ENCODE measurements at regions not wholly inside any gene's neighbourhood (a gene's known extent, or its start where the extent isn't known, plus 50 kb on each side); places are given as distances from the start of the nearest gene placed in this dataset.

DNA sequence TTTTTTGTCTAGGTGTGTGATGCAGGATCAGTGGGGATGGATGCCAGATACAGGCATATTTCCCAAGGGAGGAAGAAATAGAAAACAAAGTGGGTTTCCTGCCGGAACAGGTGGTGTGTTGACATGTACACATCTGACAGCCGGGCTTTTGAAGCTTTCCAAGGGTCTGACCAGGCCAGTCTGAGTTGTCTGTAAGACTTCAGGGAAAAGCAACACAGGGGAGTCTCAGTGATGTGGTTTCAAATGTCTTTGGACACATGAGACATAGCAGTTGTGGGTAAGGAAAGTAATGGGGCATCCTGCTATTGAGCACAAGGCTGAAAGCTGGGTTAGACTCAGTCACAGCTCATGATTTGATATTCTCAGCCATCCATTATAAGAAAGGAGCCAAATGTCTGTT is 274.9 kb downstream of the PIK3R1 start:
- H3K27ac ChIP-seq (ENCODE audit: low read depth, low read length): no peak overlapping the region
- 73 to 74% (median 74%) methylated on average over 2 of the region's 2 CpGs for WGBS, 3 donors

DNA sequence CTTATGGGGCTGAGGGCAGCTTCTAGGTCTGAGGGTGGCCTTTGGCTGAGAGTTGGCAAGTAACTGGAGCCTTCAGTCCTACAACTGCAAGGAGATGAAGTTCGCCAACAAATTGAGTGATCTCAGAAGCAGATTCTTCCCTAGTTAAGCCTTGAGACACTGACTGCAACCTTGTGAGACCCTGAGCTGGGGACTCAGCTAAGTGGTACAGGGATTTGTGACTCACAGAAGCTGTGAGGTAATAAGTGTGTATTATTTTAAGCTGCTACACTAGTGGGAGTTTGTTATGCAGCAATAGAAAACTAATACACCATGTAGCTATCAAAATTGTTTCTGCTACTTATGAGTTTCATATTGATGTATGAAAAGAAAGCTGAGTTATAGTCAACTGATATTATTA is 279.2 kb downstream of the PIK3R1 start:
- 88 to 90% (median 88%) methylated on average over 1 of the region's 1 CpG for WGBS, 3 donors
- no peak overlapping the region for H3K27ac ChIP-seq (ENCODE audit: low read depth, low read length)

DNA sequence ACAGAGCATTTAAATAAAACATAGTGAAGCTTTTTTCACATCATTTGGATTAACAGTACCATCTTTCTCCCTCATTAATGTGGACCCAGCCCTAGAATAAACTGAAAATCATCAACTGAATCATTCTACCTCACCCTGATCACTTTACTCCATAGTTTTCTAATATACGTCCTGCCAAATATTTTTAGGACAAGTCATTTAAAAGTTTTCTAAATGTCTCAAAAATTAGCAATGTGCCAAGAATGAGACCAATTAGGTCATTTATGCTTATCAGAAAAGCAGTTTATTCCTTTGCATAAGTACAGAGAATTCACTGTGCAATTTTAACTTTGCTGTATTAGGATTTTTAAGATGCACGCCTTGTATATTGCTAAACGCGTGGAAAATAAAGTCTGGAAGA is 284.4 kb downstream of the PIK3R1 start:
- 56 to 81% (median 62%) methylated on average over 4 of the region's 4 CpGs for WGBS, 3 donors
- H3K27ac ChIP-seq (ENCODE audit: low read depth, low read length): no peak overlapping the region

DNA sequence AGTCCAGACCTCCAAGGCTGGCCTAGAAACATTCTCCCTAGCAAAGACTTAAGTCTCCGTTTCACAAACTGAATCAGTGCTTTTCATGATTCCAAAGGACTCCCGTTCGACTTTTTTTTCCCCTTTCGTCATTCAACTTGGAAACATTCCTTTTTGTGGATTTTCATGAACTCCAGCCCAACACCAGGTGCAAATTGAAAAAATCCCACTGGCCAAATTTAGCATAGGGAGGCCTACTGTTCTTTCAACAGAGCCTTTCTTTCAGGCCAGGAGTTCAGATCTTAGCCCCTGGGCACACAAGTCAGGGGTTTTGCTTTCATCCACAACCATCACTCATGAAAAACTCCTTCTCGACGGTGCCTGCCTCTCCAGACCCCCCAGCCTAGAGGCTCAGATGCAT is 285.3 kb downstream of the PIK3R1 start:
- WGBS, 3 donors: 90 to 91% (median 90%) methylated on average over 6 of the region's 6 CpGs
- no peak overlapping the region for H3K27ac ChIP-seq (ENCODE audit: low read depth, low read length)

DNA sequence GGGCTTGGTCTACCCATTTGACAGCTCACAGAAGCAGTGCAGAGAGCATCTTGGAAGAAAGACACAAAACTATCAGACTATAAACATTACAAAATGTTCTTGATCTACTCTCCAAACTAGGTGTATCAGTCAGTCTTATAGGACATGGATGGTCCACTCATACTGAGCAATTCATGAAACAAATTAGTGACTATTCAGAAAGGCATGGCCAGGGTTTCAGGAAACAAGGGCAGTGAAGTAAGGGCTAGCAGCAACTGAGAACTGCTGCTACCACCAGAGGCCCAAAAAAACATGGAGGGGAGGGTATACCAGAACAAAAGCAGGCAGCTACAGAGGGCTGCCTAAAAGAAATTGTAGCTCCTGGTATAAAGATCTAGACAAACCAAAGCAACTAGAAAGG is 287.0 kb downstream of the PIK3R1 start:
- no peak overlapping the region for H3K27ac ChIP-seq (ENCODE audit: low read depth, low read length)

DNA sequence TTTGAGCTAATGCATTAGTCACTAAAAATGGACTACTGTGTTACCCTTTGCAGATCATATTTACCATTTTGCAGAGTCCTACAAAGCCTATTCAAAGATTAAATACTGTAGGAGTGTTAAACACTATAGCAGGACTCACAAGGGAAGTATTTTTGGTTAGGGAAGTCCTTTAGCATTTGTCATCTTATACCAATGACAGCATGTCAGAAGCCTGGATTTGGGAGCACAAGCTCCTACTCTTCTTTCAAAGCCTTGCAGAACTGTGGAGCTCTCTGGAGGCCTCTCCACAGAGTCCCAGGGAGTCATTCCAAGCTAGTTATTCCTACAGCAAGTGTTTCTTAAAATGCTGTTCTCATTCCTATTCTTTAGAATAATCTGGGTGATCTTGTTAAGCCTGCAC is 288.8 kb downstream of the PIK3R1 start:
- no peak overlapping the region for H3K27ac ChIP-seq (ENCODE audit: low read depth, low read length)

DNA sequence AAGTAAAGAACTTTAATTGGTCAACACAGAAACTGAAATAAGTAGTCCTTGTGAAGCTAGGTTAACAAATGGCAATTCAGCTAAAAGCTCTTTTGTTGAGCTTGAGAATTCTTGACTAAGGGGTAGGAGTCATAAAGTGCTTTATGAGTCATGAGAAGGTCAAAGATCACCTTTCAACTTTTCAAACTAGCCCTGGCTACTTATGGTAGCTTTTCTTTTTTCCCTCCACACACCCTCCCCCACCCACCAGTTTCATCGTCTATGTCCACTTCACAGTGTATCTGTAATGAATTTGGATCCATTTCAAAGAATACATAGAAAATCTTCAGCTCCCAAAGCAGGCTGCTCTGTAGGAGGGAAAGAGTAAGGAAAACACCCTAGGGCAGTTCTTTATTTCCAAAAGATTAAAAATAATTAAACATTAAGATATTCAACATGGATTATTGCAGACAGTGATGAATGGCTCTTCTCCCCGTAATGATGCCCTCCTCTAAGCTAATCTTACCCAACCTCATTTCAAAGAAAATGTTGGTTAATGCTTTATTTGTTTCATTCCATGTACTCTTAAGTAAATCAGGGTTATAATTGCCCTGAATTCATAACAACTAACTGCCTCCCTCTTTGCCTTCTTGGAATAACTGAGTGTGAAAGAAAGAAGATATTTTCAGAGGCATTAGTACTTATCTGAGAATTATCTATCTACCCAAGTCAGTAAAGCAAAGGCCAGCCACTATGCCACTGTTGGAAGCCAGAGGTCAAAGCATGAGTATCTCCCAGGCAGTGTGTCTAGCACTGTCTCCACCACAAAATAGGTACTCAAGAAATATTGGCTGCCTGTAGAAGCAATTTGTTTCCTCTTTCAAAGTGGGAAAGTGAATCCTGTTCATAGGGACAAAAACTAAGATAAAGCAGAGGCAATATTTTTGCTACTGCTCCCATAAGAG is 290.6 kb downstream of the PIK3R1 start:
- no peak overlapping the region for H3K27ac ChIP-seq (ENCODE audit: low read depth, low read length)
- 52 to 57% (median 54%) methylated on average over 2 of the region's 2 CpGs for WGBS, 3 donors

DNA sequence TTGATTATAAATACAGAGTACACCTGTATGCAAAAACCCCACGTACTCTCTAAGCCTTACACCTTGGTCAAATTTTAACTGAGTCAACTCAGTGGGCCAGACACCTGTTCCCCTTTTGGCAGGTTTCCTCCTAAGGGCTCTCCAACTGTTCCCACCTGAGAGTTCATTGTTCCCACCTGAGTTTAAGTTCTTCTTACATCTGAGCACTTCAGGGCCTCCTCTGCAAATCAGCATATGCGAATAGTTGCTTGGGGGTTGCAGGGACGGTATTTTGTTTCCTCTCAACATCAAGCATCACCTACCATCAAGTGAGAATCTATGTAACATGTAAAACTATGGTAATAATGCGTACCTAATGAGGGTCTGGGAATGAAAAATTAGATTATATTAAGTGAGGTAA is 300.0 kb downstream of the PIK3R1 start:
- WGBS, 3 donors: 83 to 95% (median 94%) methylated on average over 4 of the region's 4 CpGs
- H3K27ac ChIP-seq (ENCODE audit: low read depth, low read length): no peak overlapping the region

DNA sequence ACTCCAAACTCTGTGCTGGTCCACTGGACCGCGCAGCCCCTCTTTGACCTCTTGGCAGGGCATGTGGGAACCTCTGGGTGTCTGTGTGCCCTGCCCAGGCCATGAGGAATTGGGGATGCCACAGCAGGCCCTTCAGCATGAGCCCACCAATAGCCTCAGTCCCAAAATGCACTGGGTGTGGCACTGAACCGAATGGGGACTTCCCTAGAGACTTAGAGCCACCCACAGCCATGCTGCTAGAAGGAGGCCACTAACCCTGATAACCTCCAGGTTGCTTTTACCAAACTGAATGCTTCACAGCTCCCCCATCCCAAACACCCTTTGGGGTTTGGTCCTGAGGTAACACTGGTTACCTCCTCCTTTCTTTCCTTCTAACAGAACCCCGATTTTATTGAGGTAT is 302.7 kb downstream of the PIK3R1 start:
- 89 to 94% (median 90%) methylated on average over 4 of the region's 4 CpGs for WGBS, 3 donors
- H3K27ac ChIP-seq (ENCODE audit: low read depth, low read length): no peak overlapping the region

DNA sequence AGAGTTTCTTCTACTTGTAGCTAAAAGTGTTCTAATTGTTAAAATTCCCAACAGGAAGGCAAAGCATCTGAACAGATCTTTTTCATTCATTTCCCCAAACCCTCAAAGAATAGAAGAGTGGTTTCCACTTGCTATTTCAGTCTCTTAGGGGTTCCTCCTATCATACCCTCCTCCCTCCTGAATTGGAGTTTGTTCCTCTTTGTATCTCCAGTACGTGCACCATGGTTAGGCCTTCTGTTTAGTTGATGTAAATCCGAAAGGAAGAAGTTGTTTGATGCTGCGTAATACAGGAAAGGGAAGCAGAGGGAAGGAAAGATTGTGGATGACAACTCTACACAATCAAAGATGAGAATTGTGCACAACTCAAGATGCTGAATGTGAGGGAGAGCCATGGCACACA is 303.6 kb downstream of the PIK3R1 start:
- WGBS, 3 donors: 43 to 68% (median 58%) methylated on average over 3 of the region's 3 CpGs
- no peak overlapping the region for H3K27ac ChIP-seq (ENCODE audit: low read depth, low read length)

DNA sequence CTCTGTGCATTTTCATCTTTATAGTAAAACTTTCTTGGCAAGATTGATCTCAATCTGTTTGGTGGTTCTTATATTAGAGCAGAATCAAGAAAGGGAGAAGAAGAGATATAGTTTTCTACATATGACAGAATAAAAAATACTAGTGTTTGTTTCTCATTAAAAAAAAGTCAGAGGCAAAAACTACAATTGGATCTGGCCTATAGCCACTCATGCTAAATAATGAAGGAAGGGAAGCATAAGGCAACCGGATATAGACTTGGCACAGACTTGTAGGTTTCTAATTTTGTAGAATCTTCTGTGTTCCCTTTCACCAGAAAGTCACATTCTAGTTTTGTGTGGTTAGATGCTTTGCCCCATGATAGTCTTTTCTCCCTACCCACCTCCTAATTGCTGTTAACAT is 306.2 kb downstream of the PIK3R1 start:
- no peak overlapping the region for H3K27ac ChIP-seq (ENCODE audit: low read depth, low read length)
- 53 to 76% (median 62%) methylated on average over 1 of the region's 1 CpG for WGBS, 3 donors

DNA sequence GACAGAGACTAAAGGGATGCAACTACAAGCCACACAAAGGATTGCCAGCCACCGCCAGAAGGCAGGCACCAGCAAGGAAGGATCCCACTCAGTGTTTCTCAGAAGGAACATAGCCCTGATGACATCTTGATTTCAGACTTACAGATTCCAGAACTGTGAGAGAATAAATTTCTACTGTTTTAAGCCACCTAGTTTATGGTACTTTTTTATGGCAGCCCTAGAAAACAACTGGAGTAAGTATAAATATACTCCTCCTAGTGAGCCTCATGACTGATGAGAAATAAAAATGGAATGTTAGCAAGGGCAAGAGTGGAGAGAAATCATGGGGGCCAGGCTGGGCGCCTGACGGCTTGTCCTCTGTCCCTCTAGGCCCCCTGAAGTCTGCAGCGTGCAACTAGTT is 307.3 kb downstream of the PIK3R1 start:
- 88 to 97% (median 92%) methylated on average over 4 of the region's 4 CpGs for WGBS, 3 donors
- H3K27ac ChIP-seq (ENCODE audit: low read depth, low read length): no peak overlapping the region

DNA sequence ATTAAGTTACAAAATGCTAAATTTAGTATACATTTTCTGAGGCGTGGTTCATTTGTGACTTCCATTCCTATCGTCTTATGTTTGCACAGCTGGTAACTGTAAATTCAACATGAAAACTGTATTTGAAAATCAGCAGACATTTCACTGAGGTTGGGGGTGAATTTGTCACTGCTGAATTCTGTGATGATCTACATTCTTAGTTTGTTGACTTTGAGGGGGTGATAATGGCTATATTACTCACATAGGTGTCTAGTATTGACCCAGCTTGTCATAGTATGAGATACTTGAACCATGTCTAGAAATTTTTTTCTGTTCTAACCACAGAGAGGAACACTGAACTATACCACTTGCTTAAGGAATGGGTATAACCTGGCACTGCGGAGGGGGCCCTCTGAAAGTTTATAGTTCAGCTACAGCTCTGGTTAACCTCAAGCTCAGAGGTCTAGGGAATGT is 313.3 kb downstream of the PIK3R1 start:
- no peak overlapping the region for H3K27ac ChIP-seq (ENCODE audit: low read depth, low read length)
- WGBS, 3 donors: 59 to 93% (median 92%) methylated on average over 3 of the region's 3 CpGs

DNA sequence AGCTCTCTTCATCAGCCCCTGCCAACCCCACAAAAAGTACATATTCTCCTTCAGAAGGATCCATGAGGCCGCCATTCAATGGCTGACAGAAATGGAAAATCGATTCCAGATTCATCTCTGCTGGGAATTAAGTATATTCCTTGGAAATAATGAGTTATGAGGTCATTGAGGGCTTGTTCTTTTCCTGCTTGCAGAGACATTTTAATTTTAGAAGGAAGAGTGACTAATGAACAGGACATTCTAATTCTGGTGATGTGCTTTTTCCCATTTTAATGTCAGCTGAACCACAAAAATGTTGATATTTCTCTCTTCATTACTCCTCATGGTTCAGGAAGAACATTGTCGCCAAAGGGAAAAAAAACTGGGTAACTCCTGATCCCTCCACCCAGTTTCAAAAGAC is 314.0 kb downstream of the PIK3R1 start:
- WGBS, 3 donors: 64 to 84% (median 69%) methylated on average over 3 of the region's 3 CpGs
- no peak overlapping the region for H3K27ac ChIP-seq (ENCODE audit: low read depth, low read length)

DNA sequence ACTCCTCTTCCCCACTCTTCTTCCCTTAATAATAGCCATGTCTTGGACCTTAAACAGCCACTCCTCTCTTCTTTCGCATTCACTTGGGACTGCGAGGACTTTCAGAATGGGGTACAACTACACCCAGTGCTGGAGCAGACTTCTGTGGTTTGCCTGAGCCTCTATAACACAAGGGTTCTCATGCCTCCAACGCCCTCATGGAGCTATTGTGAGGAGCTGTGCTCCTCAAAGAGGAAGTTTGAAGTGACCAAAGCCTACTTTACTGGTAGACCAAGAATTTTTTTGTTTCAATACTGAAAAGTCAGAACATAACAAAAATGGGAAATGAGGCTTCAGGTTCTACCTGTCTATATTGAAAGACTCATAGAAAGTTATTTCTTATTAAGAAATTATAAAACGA is 316.4 kb downstream of the PIK3R1 start:
- 84 to 88% (median 85%) methylated on average over 4 of the region's 4 CpGs for WGBS, 3 donors
- no peak overlapping the region for H3K27ac ChIP-seq (ENCODE audit: low read depth, low read length)

DNA sequence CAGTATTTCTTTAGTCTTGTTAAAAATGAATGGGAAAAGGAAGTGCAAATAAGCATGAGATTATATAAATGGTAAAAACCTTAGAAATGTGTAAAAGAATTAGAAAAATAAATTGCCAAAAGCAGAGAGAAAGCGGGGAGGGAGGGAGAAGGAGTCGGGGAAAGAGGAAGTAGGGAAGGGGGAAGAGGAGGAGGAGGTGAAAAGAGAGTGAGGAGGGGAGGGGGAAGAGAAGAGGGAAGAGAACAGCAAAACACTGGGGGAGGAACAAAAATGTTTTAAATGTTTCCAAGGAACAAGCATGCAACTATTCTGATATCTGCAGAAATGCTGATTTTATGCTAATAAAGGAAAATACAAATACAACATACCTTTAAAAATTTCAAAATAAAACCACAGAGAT is 317.5 kb downstream of the PIK3R1 start:
- WGBS, 3 donors: 37 to 76% (median 50%) methylated on average over 2 of the region's 2 CpGs
- H3K27ac ChIP-seq (ENCODE audit: low read depth, low read length): no peak overlapping the region

DNA sequence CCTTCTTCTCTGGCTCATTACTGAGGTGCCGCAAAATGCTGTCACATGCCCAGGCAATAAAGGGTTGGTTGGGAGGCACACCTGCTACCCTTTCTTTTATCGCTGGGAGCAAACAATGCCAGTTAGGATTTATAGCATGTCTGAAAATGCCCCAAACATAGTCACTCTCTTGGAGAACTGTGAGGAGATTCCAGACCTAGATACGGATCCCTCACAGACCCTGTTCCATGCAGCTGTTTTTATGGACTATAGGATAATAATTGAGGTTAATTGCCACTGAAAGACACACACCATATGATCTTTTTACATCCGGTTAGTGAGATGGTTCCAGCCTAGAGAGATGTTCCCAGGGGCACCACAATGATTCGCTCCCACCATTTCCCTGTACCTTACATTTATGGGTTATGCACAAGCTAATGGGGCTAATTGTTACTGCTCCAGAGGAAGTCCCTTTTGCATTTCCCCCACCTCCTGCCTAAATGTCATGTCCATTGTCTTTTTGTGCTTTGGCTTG is 318.1 kb downstream of the PIK3R1 start:
- 38 to 54% (median 52%) methylated on average over 5 of the region's 5 CpGs for WGBS, 3 donors
- no peak overlapping the region for H3K27ac ChIP-seq (ENCODE audit: low read depth, low read length)

DNA sequence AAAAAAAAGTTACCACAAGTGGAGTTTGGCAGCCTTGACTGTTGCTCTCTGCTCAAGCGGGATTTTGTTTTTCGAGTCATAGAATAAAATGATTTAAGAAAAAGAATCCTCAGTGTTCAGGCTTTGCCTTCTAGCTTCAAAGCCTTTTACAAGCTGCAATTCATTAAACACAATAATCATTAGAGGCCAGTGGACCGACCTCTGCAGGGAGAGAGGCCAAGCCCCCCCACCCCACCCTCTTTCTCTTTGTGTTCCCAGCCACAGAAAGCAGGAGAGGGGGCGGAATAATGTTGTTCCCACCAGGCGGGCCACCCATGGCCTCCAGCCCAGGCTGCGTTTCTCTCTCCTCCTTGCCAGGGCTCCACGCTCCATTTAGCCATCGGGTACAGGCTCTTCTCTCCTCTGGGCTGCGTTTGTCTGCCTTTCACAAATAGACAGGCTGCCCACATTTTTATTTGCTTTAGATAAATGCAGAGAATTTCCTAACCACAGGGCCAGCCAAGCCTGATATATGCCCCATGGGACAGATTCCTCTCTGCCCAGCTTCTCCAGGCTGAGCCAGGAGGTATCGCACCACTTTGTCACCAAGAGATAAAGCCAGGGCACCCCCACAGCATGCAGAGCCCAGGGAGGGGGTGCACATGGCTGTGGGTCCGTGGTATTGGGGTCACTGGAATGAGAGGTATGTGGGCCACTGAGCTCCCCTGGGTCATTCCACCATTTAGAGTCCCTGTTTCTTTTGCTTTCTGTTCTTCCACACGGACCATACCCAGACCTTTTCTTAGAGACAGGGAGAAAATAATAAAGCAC is 318.8 kb downstream of the PIK3R1 start:
- 21 to 56% (median 39%) methylated on average over 12 of the region's 12 CpGs for WGBS, 3 donors
- no peak overlapping the region for H3K27ac ChIP-seq (ENCODE audit: low read depth, low read length)

DNA sequence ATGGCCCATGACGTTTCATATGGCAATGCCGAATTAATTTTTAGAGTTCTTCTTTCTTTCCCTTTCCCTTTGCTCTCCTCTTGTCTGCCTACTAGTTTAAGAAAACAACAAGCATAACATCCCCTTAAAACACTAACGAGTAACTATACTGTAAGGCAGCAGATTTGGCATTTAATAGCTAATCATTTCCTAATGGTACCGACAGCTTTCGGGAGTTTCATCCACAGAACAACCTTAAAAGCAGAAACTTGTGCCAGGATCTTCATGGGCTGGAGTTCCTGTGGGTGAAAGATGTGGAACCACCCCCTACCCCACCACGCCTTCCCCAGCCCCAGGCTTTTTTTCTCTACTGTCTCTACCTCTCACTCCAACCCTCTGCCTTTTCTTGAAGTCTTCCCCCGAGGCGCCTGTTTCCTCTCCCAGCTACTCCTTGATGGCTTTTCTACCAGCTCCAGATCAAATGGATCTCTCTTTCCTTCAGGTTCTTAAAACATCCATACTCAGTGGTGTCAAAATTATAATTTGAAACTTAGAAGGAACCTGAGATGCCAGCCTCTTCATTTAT is 319.5 kb downstream of the PIK3R1 start:
- no peak overlapping the region for H3K27ac ChIP-seq (ENCODE audit: low read depth, low read length)
- WGBS, 3 donors: 68 to 79% (median 75%) methylated on average over 8 of the region's 8 CpGs

All from adipose tissue (tissue), 3 donors.